ENCODE measurements at regions not wholly inside any gene's neighbourhood (a gene's known extent, or its start where the extent isn't known, plus 50 kb on each side); places are given as distances from the start of the nearest gene placed in this dataset.

GRCh38 chr4:83839615-83840014 is 303.7 kb downstream of the GPAT3 start:
- intact Hi-C loops (cut with micrococcal nuclease) = no loop called here
- DNase-seq (ENCODE audit: low read depth, low spot score) (no peak), FAIRE-seq (no peak)
- ChIA-PET POLR2A (no interaction called here), CTCF (no interaction called here)
- Histone ChIP-seq H2AFZ (ENCODE audit: low read depth, low read length) (no peak overlapping the region), H3K9me1 (replicated peaks; ENCODE audit: control insufficient read depth, extremely low read depth, insufficient read depth, low read length) (no peaks in the 10 kb centered on the region), H3K4me2 (ENCODE audit: insufficient read depth, low read length) (no peak overlapping the region), H3K27me3 (ENCODE audit: control insufficient read depth in 2 of 2, insufficient read depth in 2 of 2, low read length in 2 of 2) (no peaks in the 10 kb centered on the region), H3K9ac (replicated peaks; ENCODE audit: extremely low read depth, insufficient read depth, low read length) (no peak overlapping the region), H3K4me3 (replicated peaks in 1 of 3; ENCODE audit: insufficient read depth in 1 of 3, low read depth in 1 of 3, low read length in 3 of 3) (no peak overlapping the region), H3K4me1 (ENCODE audit: control insufficient read depth, extremely low read depth, insufficient read depth, low read length) (no peaks in the 10 kb centered on the region), H3K36me3 (ENCODE audit: control insufficient read depth in 2 of 2, extremely low read depth in 1 of 2, insufficient read depth in 2 of 2, low read length in 2 of 2) (no peaks in the 10 kb centered on the region), H3K27ac (ENCODE audit: insufficient read depth, low read depth, low read length) (no peak overlapping the region), H3K79me2 (ENCODE audit: control insufficient read depth, insufficient read depth, low read length) (no peaks in the 10 kb centered on the region), H4K20me1 (replicated peaks; ENCODE audit: control insufficient read depth, extremely low read depth, insufficient read depth, low read length) (no peaks in the 10 kb centered on the region), H3K9me3 (replicated peaks; ENCODE audit: control insufficient read depth, insufficient read depth, low read length) (no peaks in the 10 kb centered on the region)
- dilution Hi-C loops (cut with MboI; ENCODE audit: extremely low pct_ligation_motif_present, low sequenced_read_pairs) = no loop called here
- BruUV-seq (replicated peaks) = no TSS peak
- TF ChIP-seq FOS (IDR thresholded peaks at IDR 0.05; ENCODE audit: borderline replicate concordance, insufficient read depth, low read length) = no peak
- TF ChIP-seq CTCF (IDR thresholded peaks at IDR 0.05; ENCODE audit: extremely low read depth in 1 of 2, insufficient read depth in 1 of 2, low read depth in 1 of 2, low read length in 2 of 2) = no peak
- TF ChIP-seq MAX (IDR thresholded peaks at IDR 0.05; ENCODE audit: insufficient read depth, insufficient read length) = no peak
- TF ChIP-seq GATA2 (IDR thresholded peaks at IDR 0.05; ENCODE audit: insufficient read depth, insufficient read length, low read depth, low read length) = no peak
- no peak for TF ChIP-seq EZH2 (IDR thresholded peaks at IDR 0.05; ENCODE audit: borderline replicate concordance, low read depth, low read length, severe bottlenecking)
- TF ChIP-seq POLR2A (IDR thresholded peaks at IDR 0.05; ENCODE audit: low read depth, low read length) = no peak
- TF ChIP-seq POLR2AphosphoS5 (IDR thresholded peaks at IDR 0.05; ENCODE audit: insufficient read depth, low read depth, low read length) = no peak
- TF ChIP-seq JUN (IDR thresholded peaks at IDR 0.05; ENCODE audit: borderline replicate concordance, insufficient read depth, insufficient read length, low read depth) = no peak
- TF ChIP-seq MYC (IDR thresholded peaks at IDR 0.05; ENCODE audit: low read depth, low read length) = no peak
